ENCODE measurements at regions not wholly inside any gene's neighbourhood (a gene's known extent, or its start where the extent isn't known, plus 50 kb on each side); places are given as distances from the start of the nearest gene placed in this dataset.

GRCh38 chr10:105398202-105398601 lies 757.1 kb downstream of the SORCS3 start:
- no peak for TF ChIP-seq CTCF (IDR thresholded peaks at IDR 0.05)
- TF ChIP-seq EZH2 (IDR thresholded peaks at IDR 0.05; ENCODE audit: borderline replicate concordance, insufficient read depth, low read depth, low read length, poor library complexity, severe bottlenecking): no peak

All from B cell (primary cell).